H1 (cell line): ENCODE measurements at regions not wholly inside any gene's neighbourhood (a gene's known extent, or its start where the extent isn't known, plus 50 kb on each side); places are given as distances from the start of the nearest gene placed in this dataset.

Experiments
- CTCF ChIA-PET: fragments of 300-600 bp; sonication (Branson Sonifier 250); formaldehyde crosslinking; loops from one replicate; lab custom pipeline; 2021; ENCODE audit not compliant: partially characterized antibody; lab: Charles Lee
- POLR2A ChIA-PET: fragments of 300-600 bp; sonication (Branson Sonifier 250); formaldehyde crosslinking; loops from one replicate; lab custom pipeline; 2021; ENCODE audit warnings: inconsistent platforms; ENCODE audit not compliant: partially characterized antibody; lab: Charles Lee
- DNase-seq, 2 experiments: peaks; one replicate each; pipeline versions ENCODE4 v3.0.0 to v3.0.0-alpha.2; 2010 to 2022; ENCODE audit warnings: low spot score in 2 of 2, low read depth in 1 of 2, mixed read lengths in 1 of 2
- FAIRE-seq: peaks from 2 replicates; lab custom pipeline; 2011; peaks lifted over from hg19 to GRCh38; lab: Jason Lieb, UNC
- H2AFZ ChIP-seq: 2 replicates; pipeline ENCODE4 v1.8.1; 2012; ENCODE audit warnings: low read length, inconsistent platforms
- H2AK5ac ChIP-seq: 2 replicates; pipeline ENCODE4 v1.6.1; 2013; ENCODE audit warnings: low read depth, low read length
- H2BK120ac ChIP-seq: replicated peaks from 2 replicates; pipeline ENCODE3; 2013; ENCODE audit warnings: low read depth, low read length, inconsistent platforms
- H2BK12ac ChIP-seq: 2 replicates; pipeline ENCODE4 v1.6.1; 2013; ENCODE audit warnings: low read depth, low read length
- H2BK15ac ChIP-seq: 2 replicates; pipeline ENCODE4 v1.6.1; 2013; ENCODE audit warnings: low read length
- H2BK20ac ChIP-seq: 2 replicates; pipeline ENCODE4 v1.6.1; 2013; ENCODE audit warnings: low read length
- H2BK5ac ChIP-seq: 2 replicates; pipeline ENCODE4 v1.6.1; 2013; ENCODE audit warnings: low read depth, low read length
- H3K14ac ChIP-seq: 2 replicates; pipeline ENCODE4 v1.6.1; 2013; ENCODE audit warnings: inconsistent platforms; ENCODE audit not compliant: insufficient read length
- H3K18ac ChIP-seq: 2 replicates; pipeline ENCODE4 v1.6.1; 2013; ENCODE audit warnings: low read length; ENCODE audit errors: extremely low read depth
- H3K23ac ChIP-seq: 2 replicates; pipeline ENCODE4 v1.6.1; 2013; ENCODE audit warnings: inconsistent platforms; ENCODE audit not compliant: insufficient read length
- H3K23me2 ChIP-seq: 2 replicates; pipeline ENCODE4 v1.6.1; 2013; ENCODE audit warnings: low read depth, low read length
- H3K27ac ChIP-seq: 2 replicates; pipeline ENCODE4 v1.6.1; 2011; ENCODE audit warnings: low read depth, low read length, inconsistent platforms
- H3K27me3 ChIP-seq, 4 experiments: replicated peaks in 1 of 4; 1 replicate in 1 of 4; 2 replicates in 3 of 4; pipeline versions ENCODE4 v1.6.1 to v1.8.1; 2011 to 2013; ENCODE audit warnings: low read length in 3 of 4, mild to moderate bottlenecking in 3 of 4, inconsistent platforms in 2 of 4, mixed read lengths in 2 of 4, moderate library complexity in 1 of 4; ENCODE audit not compliant: control insufficient read depth in 3 of 4, insufficient read depth in 3 of 4; ENCODE audit errors: extremely low read depth in 1 of 4
- H3K36me3 ChIP-seq, 4 experiments: 2 replicates each; pipeline versions ENCODE4 v1.6.1 to v1.8.1; 2011 to 2013; ENCODE audit warnings: mild to moderate bottlenecking in 4 of 4, low read length in 3 of 4, moderate library complexity in 2 of 4, control low read depth in 1 of 4, inconsistent platforms in 1 of 4; ENCODE audit not compliant: insufficient read depth in 4 of 4, control insufficient read depth in 2 of 4
- H3K4ac ChIP-seq: replicated peaks from 2 replicates; pipeline ENCODE3; 2013; ENCODE audit warnings: low read length, low read depth, mixed read lengths, inconsistent platforms; ENCODE audit not compliant: insufficient read length
- H3K4me1 ChIP-seq, 4 experiments: replicated peaks in 1 of 4; 1 replicate in 1 of 4; 2 replicates in 3 of 4; pipeline versions ENCODE4 v1.6.1 to v1.8.1; 2011 to 2013; ENCODE audit warnings: low read length in 3 of 4, inconsistent platforms in 2 of 4, mixed read lengths in 1 of 4; ENCODE audit not compliant: insufficient read depth in 4 of 4, control insufficient read depth in 3 of 4
- H3K4me2 ChIP-seq, 2 experiments: 2 replicates each; pipeline versions ENCODE4 v1.6.1 to v1.8.1; 2011 to 2013; ENCODE audit warnings: low read depth in 2 of 2, low read length in 2 of 2, control low read depth in 1 of 2, inconsistent platforms in 1 of 2, mild to moderate bottlenecking in 1 of 2; ENCODE audit not compliant: insufficient read depth in 1 of 2
- H3K4me3 ChIP-seq, 4 experiments: fragments of 200-600, 300-600 bp in 1 of 4; sonication (generic), shearing (Covaris generic), sonication (Bioruptor Twin) in 1 of 4; 2 replicates each; pipeline versions ENCODE4 v1.5.1 to v1.8.1; 2011 to 2016; ENCODE audit warnings: low read length in 4 of 4, low read depth in 3 of 4, control low read depth in 2 of 4, inconsistent platforms in 2 of 4, mild to moderate bottlenecking in 2 of 4, mixed read lengths in 1 of 4, moderate library complexity in 1 of 4; ENCODE audit not compliant: insufficient read depth in 2 of 4; ENCODE audit errors: extremely low read depth in 1 of 4
- H3K56ac ChIP-seq: replicated peaks from 2 replicates; pipeline ENCODE3; 2013; ENCODE audit warnings: low read depth, mild to moderate bottlenecking, mixed read lengths, low read length, inconsistent platforms; ENCODE audit not compliant: insufficient read length
- H3K79me1 ChIP-seq: 2 replicates; pipeline ENCODE4 v1.6.1; 2013; ENCODE audit warnings: low read depth, low read length, control low read depth
- H3K79me2 ChIP-seq, 2 experiments: 2 replicates each; pipeline versions ENCODE4 v1.6.1 to v1.8.1; 2012 to 2013; ENCODE audit warnings: low read length in 2 of 2, mild to moderate bottlenecking in 2 of 2, inconsistent platforms in 1 of 2; ENCODE audit not compliant: insufficient read depth in 2 of 2, control insufficient read depth in 1 of 2
- H3K9ac ChIP-seq, 4 experiments: replicated peaks in 1 of 4; 1 replicate in 1 of 4; 2 replicates in 3 of 4; pipeline versions ENCODE4 v1.6.1 to v1.8.1; 2011 to 2013; ENCODE audit warnings: low read depth in 3 of 4, low read length in 3 of 4, control low read depth in 2 of 4, mild to moderate bottlenecking in 2 of 4, moderate library complexity in 2 of 4, inconsistent platforms in 1 of 4; ENCODE audit errors: extremely low read depth in 1 of 4
- H3K9me3 ChIP-seq, 2 experiments: 2 replicates each; pipeline versions ENCODE4 v1.6.1 to v1.8.1; 2012 to 2013; ENCODE audit warnings: mild to moderate bottlenecking in 2 of 2, moderate library complexity in 2 of 2, control low read depth in 1 of 2, inconsistent platforms in 1 of 2, low read depth in 1 of 2, low read length in 1 of 2, mixed read lengths in 1 of 2; ENCODE audit not compliant: insufficient read depth in 2 of 2
- H4K20me1 ChIP-seq, 2 experiments: replicated peaks in 1 of 2; 2 replicates each; pipeline versions ENCODE3 to v1.8.1; 2011 to 2013; ENCODE audit warnings: inconsistent platforms in 2 of 2, low read length in 2 of 2, mild to moderate bottlenecking in 1 of 2; ENCODE audit not compliant: insufficient read depth in 2 of 2, control insufficient read depth in 1 of 2
- H4K5ac ChIP-seq: 2 replicates; pipeline ENCODE4 v1.6.1; 2013; ENCODE audit warnings: low read length, low read depth, mixed read lengths, inconsistent platforms; ENCODE audit not compliant: insufficient read length
- H4K8ac ChIP-seq: 2 replicates; pipeline ENCODE4 v1.8.0; 2013; ENCODE audit warnings: mild to moderate bottlenecking, moderate library complexity, low read length, inconsistent platforms; ENCODE audit not compliant: insufficient read depth; ENCODE audit errors: extremely low read depth
- H4K91ac ChIP-seq: replicated peaks from 2 replicates; pipeline ENCODE3; 2013; ENCODE audit warnings: low read length, mixed read lengths, inconsistent platforms; ENCODE audit not compliant: insufficient read length
- E2F6 ChIP-seq: IDR thresholded peaks from 2 replicates; pipeline ENCODE4 v1.6.1; 2012; ENCODE audit warnings: inconsistent platforms
- GABPA ChIP-seq: IDR thresholded peaks from 2 replicates; pipeline ENCODE4 v1.6.1; 2011; ENCODE audit warnings: mild to moderate bottlenecking, low read length, moderate library complexity, borderline replicate concordance; ENCODE audit not compliant: insufficient read depth
- WGBS, 2 experiments: shearing (Covaris generic) in 1 of 2; methylation state at CpG; one replicate each; pipeline versions ENCODE4 v1.1.6 to v1.1.7; 2013 to 2015; ENCODE audit warnings: low lambda C conversion rate in 2 of 2, mixed read lengths in 2 of 2, inconsistent platforms in 1 of 2, low coverage in 1 of 2, missing lambda C conversion rate in 1 of 2; ENCODE audit not compliant: insufficient replicate concordance in 2 of 2, insufficient coverage in 1 of 2, insufficient read length in 1 of 2; ENCODE audit errors: extremely low coverage in 1 of 2, missing lambda C conversion rate in 1 of 2; 5-methylcytosine and 5-hydroxymethylcytosine counted together

GRCh38 chr3:152710549-152710948, 124.4 kb upstream of the P2RY1 start:
- no peaks in the 10 kb centered on the region for H3K79me1 ChIP-seq
- 98% methylated on average over 3 of the region's 3 CpGs; no CpG with 5 or more reads in 1 of the 2 experiments for WGBS, 2 experiments
- H2AK5ac ChIP-seq = no peak overlapping the region
- POLR2A ChIA-PET = no interaction called here
- no peaks in the 10 kb centered on the region for H3K79me2 ChIP-seq
- H3K18ac ChIP-seq = no peak overlapping the region
- H3K9ac ChIP-seq = no peak overlapping the region
- no peak overlapping the region for H3K56ac ChIP-seq
- no peak overlapping the region for H3K23ac ChIP-seq
- no peak overlapping the region for H2BK12ac ChIP-seq
- H3K27me3 ChIP-seq = no peaks in the 10 kb centered on the region
- H3K4me3 ChIP-seq = no peak overlapping the region
- no peak overlapping the region for H4K5ac ChIP-seq
- H2AFZ ChIP-seq = no peak overlapping the region
- no peak overlapping the region for H3K4me2 ChIP-seq
- no peaks in the 10 kb centered on the region for H3K9me3 ChIP-seq
- no peak overlapping the region for H3K27ac ChIP-seq
- H3K23me2 ChIP-seq = no peaks in the 10 kb centered on the region; the same call in 1 of the 2 replicates
- no peaks in the 10 kb centered on the region for H4K20me1 ChIP-seq
- DNase-seq = no peak
- H2BK15ac ChIP-seq = no peak overlapping the region
- no peaks in the 10 kb centered on the region for H3K4me1 ChIP-seq
- no peak overlapping the region for H2BK5ac ChIP-seq
- no peak overlapping the region for H4K91ac ChIP-seq
- no peak for FAIRE-seq
- no peaks in the 10 kb centered on the region for H3K36me3 ChIP-seq
- CTCF ChIA-PET = interaction anchor here (0.6 kb wide), 2 partner anchors 12 to 789 kb away, joined by 3 to 5 read pairs; no protein-coding TSS in a partner anchor
- no peak for TF ChIP-seq E2F6
- no peak for TF ChIP-seq GABPA
- no peak overlapping the region for H3K4ac ChIP-seq
- no peak overlapping the region for H4K8ac ChIP-seq
- H3K14ac ChIP-seq = no peak overlapping the region
- H2BK120ac ChIP-seq = no peak overlapping the region
- no peak overlapping the region for H2BK20ac ChIP-seq
